ENCODE measurements at regions not wholly inside any gene's neighbourhood (a gene's known extent, or its start where the extent isn't known, plus 50 kb on each side); places are given as distances from the start of the nearest gene placed in this dataset.

GRCh38 chr18:1676387-1676786, 771.7 kb downstream of the ADCYAP1 start:
- Histone ChIP-seq H3K4me3 (no peak overlapping the region), H3K4me1 (no peaks in the 10 kb centered on the region), H3K27ac (no peak overlapping the region), H3K27me3 (no peaks in the 10 kb centered on the region), H3K36me3 (no peaks in the 10 kb centered on the region), H3K9me3 (no peaks in the 10 kb centered on the region)
- intact Hi-C loops (cut with DNase I): no loop called here
- DNase-seq (ENCODE audit: extremely low spot score in 2 of 2): no peak
- no peak for TF ChIP-seq POLR2A (IDR thresholded peaks at IDR 0.05)
- TF ChIP-seq POLR2AphosphoS5 (IDR thresholded peaks at IDR 0.05; ENCODE audit: insufficient read depth in 1 of 2, low read depth in 1 of 2): no peak
- TF ChIP-seq CTCF (IDR thresholded peaks at IDR 0.05): no peak

- no peak overlapping the region for H3K4me3 ChIP-seq
- no peaks in the 10 kb centered on the region for H3K27me3 ChIP-seq
- H3K9me3 ChIP-seq: no peaks in the 10 kb centered on the region
- no peak for DNase-seq (ENCODE audit: extremely low spot score in 2 of 2)
- no peaks in the 10 kb centered on the region for H3K4me1 ChIP-seq
- H3K27ac ChIP-seq: no peak overlapping the region
- no peaks in the 10 kb centered on the region for H3K36me3 ChIP-seq
- intact Hi-C loops (cut with DNase I): no loop called here
- no peak for TF ChIP-seq POLR2AphosphoS5 (IDR thresholded peaks at IDR 0.05; ENCODE audit: insufficient read depth in 1 of 2, low read depth in 1 of 2)
- no peak for TF ChIP-seq CTCF (IDR thresholded peaks at IDR 0.05)
- no peak for TF ChIP-seq POLR2A (IDR thresholded peaks at IDR 0.05)
Measured at GRCh38 chr18:1680108-1680507, 775.4 kb downstream of the ADCYAP1 start.

- Histone ChIP-seq H3K27ac (no peak overlapping the region), H3K9me3 (no peaks in the 10 kb centered on the region), H3K27me3 (no peaks in the 10 kb centered on the region), H3K36me3 (no peaks in the 10 kb centered on the region), H3K4me1 (no peaks in the 10 kb centered on the region), H3K4me3 (no peak overlapping the region)
- TF ChIP-seq POLR2A (IDR thresholded peaks at IDR 0.05) (no peak), CTCF (IDR thresholded peaks at IDR 0.05) (no peak), POLR2AphosphoS5 (IDR thresholded peaks at IDR 0.05; ENCODE audit: insufficient read depth in 1 of 2, low read depth in 1 of 2) (no peak)
- no peak for DNase-seq (ENCODE audit: extremely low spot score in 2 of 2)
- intact Hi-C loops (cut with DNase I): no loop called here
Measured at GRCh38 chr18:1691863-1692262, 787.2 kb downstream of the ADCYAP1 start.

- intact Hi-C loops (cut with DNase I): no loop called here
- no peak overlapping the region for H3K27ac ChIP-seq
- H3K36me3 ChIP-seq: no peaks in the 10 kb centered on the region
- no peaks in the 10 kb centered on the region for H3K9me3 ChIP-seq
- no peak for DNase-seq (ENCODE audit: extremely low spot score in 2 of 2)
- no peaks in the 10 kb centered on the region for H3K27me3 ChIP-seq
- no peak overlapping the region for H3K4me3 ChIP-seq
- H3K4me1 ChIP-seq: no peaks in the 10 kb centered on the region
- TF ChIP-seq CTCF (IDR thresholded peaks at IDR 0.05): no peak
- no peak for TF ChIP-seq POLR2AphosphoS5 (IDR thresholded peaks at IDR 0.05; ENCODE audit: insufficient read depth in 1 of 2, low read depth in 1 of 2)
- TF ChIP-seq POLR2A (IDR thresholded peaks at IDR 0.05): no peak
Measured at GRCh38 chr18:1708006-1708405, 803.3 kb downstream of the ADCYAP1 start.

GRCh38 chr18:1710114-1710513, 805.4 kb downstream of the ADCYAP1 start:
- no peaks in the 10 kb centered on the region for H3K27me3 ChIP-seq
- H3K27ac ChIP-seq: no peak overlapping the region
- no peak for TF ChIP-seq POLR2AphosphoS5 (IDR thresholded peaks at IDR 0.05; ENCODE audit: insufficient read depth in 1 of 2, low read depth in 1 of 2)
- no peak for TF ChIP-seq POLR2A (IDR thresholded peaks at IDR 0.05)
- no peak for TF ChIP-seq CTCF (IDR thresholded peaks at IDR 0.05)
- DNase-seq (ENCODE audit: extremely low spot score in 2 of 2): no peak
- H3K4me1 ChIP-seq: no peaks in the 10 kb centered on the region
- intact Hi-C loops (cut with DNase I): no loop called here
- H3K36me3 ChIP-seq: no peaks in the 10 kb centered on the region
- H3K9me3 ChIP-seq: no peaks in the 10 kb centered on the region
- no peak overlapping the region for H3K4me3 ChIP-seq
